ENCODE measurements at regions not wholly inside any gene's neighbourhood (a gene's known extent, or its start where the extent isn't known, plus 50 kb on each side); places are given as distances from the start of the nearest gene placed in this dataset.

GRCh38 chr15:91523596-91523995 lies 329.9 kb upstream of the SLCO3A1 start:
- no peak for DNase-seq

GRCh38 chr15:91524534-91524933 lies 329.0 kb upstream of the SLCO3A1 start:
- DNase-seq, result no peak

- DNase-seq, result no peak
Measured at GRCh38 chr15:91525751-91526150, 327.8 kb upstream of the SLCO3A1 start.

GRCh38 chr15:91526424-91526823 lies 327.1 kb upstream of the SLCO3A1 start:
- DNase-seq, result no peak

- no peak for DNase-seq
Measured at GRCh38 chr15:91528801-91529200, 324.7 kb upstream of the SLCO3A1 start.

GRCh38 chr15:91529534-91529933 lies 324.0 kb upstream of the SLCO3A1 start:
- DNase-seq, result no peak

GRCh38 chr15:91530279-91530678 lies 323.2 kb upstream of the SLCO3A1 start:
- DNase-seq, result no peak

- no peak for DNase-seq
Measured at GRCh38 chr15:91530956-91531582, 322.4 kb upstream of the SLCO3A1 start.

GRCh38 chr15:91534235-91534634 lies 319.3 kb upstream of the SLCO3A1 start:
- no peak for DNase-seq

GRCh38 chr15:91534976-91535375 lies 318.5 kb upstream of the SLCO3A1 start:
- DNase-seq, result no peak

GRCh38 chr15:91535856-91536500 lies 317.5 kb upstream of the SLCO3A1 start:
- DNase-seq, result no peak

- no peak for DNase-seq
Measured at GRCh38 chr15:91537856-91538255, 315.7 kb upstream of the SLCO3A1 start.

GRCh38 chr15:91538782-91539181 lies 314.7 kb upstream of the SLCO3A1 start:
- no peak for DNase-seq

GRCh38 chr15:91541286-91541685 lies 312.2 kb upstream of the SLCO3A1 start:
- DNase-seq, result no peak

- DNase-seq, result no peak
Measured at GRCh38 chr15:91542226-91542625, 311.3 kb upstream of the SLCO3A1 start.

GRCh38 chr15:91547356-91547755 lies 306.2 kb upstream of the SLCO3A1 start:
- DNase-seq, result no peak

- peak; percentile 84 for DNase-seq
Measured at GRCh38 chr15:91548549-91548948, 305.0 kb upstream of the SLCO3A1 start.

- no peak for DNase-seq
Measured at GRCh38 chr15:91549581-91549980, 303.9 kb upstream of the SLCO3A1 start.

GRCh38 chr15:91552555-91552954 lies 301.0 kb upstream of the SLCO3A1 start:
- peak; percentile 57 for DNase-seq

GRCh38 chr15:91553196-91553854 lies 300.2 kb upstream of the SLCO3A1 start:
- peak; percentile 52 for DNase-seq

GRCh38 chr15:91555312-91555711 lies 298.2 kb upstream of the SLCO3A1 start:
- no peak for DNase-seq

- no peak for DNase-seq
Measured at GRCh38 chr15:91556926-91557325, 296.6 kb upstream of the SLCO3A1 start.

GRCh38 chr15:91559066-91559465 lies 294.4 kb upstream of the SLCO3A1 start:
- no peak for DNase-seq

- DNase-seq, result no peak
Measured at GRCh38 chr15:91561371-91562100, 292.0 kb upstream of the SLCO3A1 start.

All from DMS79 treated with DMSO at 0.1 percent for 48 hours (cell line).